ENCODE measurements at regions not wholly inside any gene's neighbourhood (a gene's known extent, or its start where the extent isn't known, plus 50 kb on each side); places are given as distances from the start of the nearest gene placed in this dataset.

DNA sequence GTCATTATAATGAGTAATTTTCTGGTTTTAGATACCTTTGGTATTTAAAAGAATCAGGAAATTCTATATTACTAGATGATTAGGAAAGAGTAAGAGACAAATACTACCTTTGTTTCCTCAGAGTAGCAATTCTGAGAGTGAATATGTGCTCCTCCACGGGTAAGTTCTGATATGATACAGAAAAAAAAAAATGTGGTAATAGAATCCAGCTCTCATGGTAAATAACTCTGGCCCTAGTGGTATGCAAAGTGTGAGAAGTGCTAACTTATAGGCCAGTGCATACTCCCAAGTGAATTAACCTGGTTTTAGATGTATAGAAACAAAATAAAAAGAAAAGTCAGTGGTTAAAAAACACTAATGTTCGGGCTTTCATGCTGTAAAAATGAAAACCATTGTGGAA is 512.6 kb upstream of the SEMA3D start:
- no peaks in the 10 kb centered on the region for H4K20me1 ChIP-seq (replicated peaks in 1 of 2; ENCODE audit: control insufficient read depth in 1 of 2, insufficient read depth in 2 of 2, low read length in 2 of 2)

More for the DNA sequence above, 512.6 kb upstream of the SEMA3D start:
- H3K18ac ChIP-seq (ENCODE audit: extremely low read depth, low read length): no peak overlapping the region
- H4K8ac ChIP-seq (ENCODE audit: extremely low read depth, insufficient read depth, low read length): no peak overlapping the region
- H4K91ac ChIP-seq (replicated peaks; ENCODE audit: insufficient read length, low read length): no peak overlapping the region
- TF ChIP-seq JUN (IDR thresholded peaks at IDR 0.05; ENCODE audit: low read depth, low read length) (no peak), FOSL1 (IDR thresholded peaks at IDR 0.05; ENCODE audit: insufficient read depth, low read depth, low read length) (no peak)
- DNase-seq (ENCODE audit: low read depth in 1 of 2, low spot score in 2 of 2) (no peak), FAIRE-seq (no peak)
- H3K23ac ChIP-seq (ENCODE audit: insufficient read length): no peak overlapping the region
- no peak overlapping the region for H2BK5ac ChIP-seq (ENCODE audit: low read depth, low read length)
- no peak overlapping the region for H3K27ac ChIP-seq (ENCODE audit: low read depth, low read length)
- no peak overlapping the region for H2BK12ac ChIP-seq (ENCODE audit: low read depth, low read length)
- H2BK20ac ChIP-seq (ENCODE audit: low read length): no peak overlapping the region
- H3K27me3 ChIP-seq (replicated peaks in 1 of 4; ENCODE audit: control insufficient read depth in 3 of 4, extremely low read depth in 1 of 4, insufficient read depth in 3 of 4, low read length in 3 of 4): no peaks in the 10 kb centered on the region
- H3K14ac ChIP-seq (ENCODE audit: insufficient read length): no peak overlapping the region
- no peaks in the 10 kb centered on the region for H3K79me1 ChIP-seq (ENCODE audit: low read depth, low read length)
- H3K23me2 ChIP-seq (ENCODE audit: low read depth, low read length): no peaks in the 10 kb centered on the region
- ChIA-PET CTCF (ENCODE audit: partially characterized antibody) (interaction anchor here (1.8 kb wide), 1 partner anchor 50 kb away, joined by 4 read pairs; no protein-coding TSS in a partner anchor), POLR2A (ENCODE audit: partially characterized antibody) (interaction anchor here (0.9 kb wide), 1 partner anchor 12 kb away, joined by 3 read pairs; no protein-coding TSS in a partner anchor)
- no peak overlapping the region for H2AK5ac ChIP-seq (ENCODE audit: low read depth, low read length)
- H4K5ac ChIP-seq (ENCODE audit: insufficient read length, low read depth, low read length): no peak overlapping the region
- no peak overlapping the region for H3K9ac ChIP-seq (replicated peaks in 1 of 4; ENCODE audit: extremely low read depth in 1 of 4, low read depth in 3 of 4, low read length in 3 of 4)
- H3K4me1 ChIP-seq (replicated peaks in 1 of 4; ENCODE audit: control insufficient read depth in 3 of 4, insufficient read depth in 4 of 4, low read length in 3 of 4): no peaks in the 10 kb centered on the region
- H3K79me2 ChIP-seq (ENCODE audit: control insufficient read depth in 1 of 2, insufficient read depth in 2 of 2, low read length in 2 of 2): no peaks in the 10 kb centered on the region
- H3K9me3 ChIP-seq (ENCODE audit: insufficient read depth in 2 of 2, low read depth in 1 of 2, low read length in 1 of 2): no peaks in the 10 kb centered on the region
- H2BK15ac ChIP-seq (ENCODE audit: low read length): no peak overlapping the region
- no peak overlapping the region for H2AFZ ChIP-seq (ENCODE audit: low read length)
- no peaks in the 10 kb centered on the region for H3K36me3 ChIP-seq (ENCODE audit: control insufficient read depth in 2 of 4, insufficient read depth in 4 of 4, low read length in 3 of 4)
- no peak overlapping the region for H2BK120ac ChIP-seq (replicated peaks; ENCODE audit: low read depth, low read length)
- no peak overlapping the region for H3K4ac ChIP-seq (replicated peaks; ENCODE audit: insufficient read length, low read depth, low read length)
- H3K4me2 ChIP-seq (ENCODE audit: insufficient read depth in 1 of 2, low read depth in 2 of 2, low read length in 2 of 2): no peak overlapping the region
- H3K56ac ChIP-seq (replicated peaks; ENCODE audit: insufficient read length, low read depth, low read length): no peak overlapping the region
- 88% methylated on average over 2 of the region's 2 CpGs; no CpG with 5 or more reads in 1 of the 2 experiments for WGBS, 2 experiments (ENCODE audit: extremely low coverage in 1 of 2, insufficient coverage in 1 of 2, insufficient read length in 1 of 2, insufficient replicate concordance in 2 of 2, low coverage in 1 of 2, low lambda C conversion rate in 2 of 2, missing lambda C conversion rate in 1 of 2)
- no peak overlapping the region for H3K4me3 ChIP-seq (ENCODE audit: extremely low read depth in 1 of 4, insufficient read depth in 2 of 4, low read depth in 3 of 4, low read length in 4 of 4)

Measured in H1 (cell line).